Anterior cingulate cortex (tissue), 58 donors: ENCODE measurements at regions not wholly inside any gene's neighbourhood (a gene's known extent, or its start where the extent isn't known, plus 50 kb on each side); places are given as distances from the start of the nearest gene placed in this dataset.
A peak's percentile ranks its signal among the peaks of the same experiment; 100 is the strongest.

ENCODE experiments used
- DNase-seq, 58 donors: peaks; one replicate each; lab custom pipeline; 2025; lab: John Stamatoyannopoulos, UW

DNA sequence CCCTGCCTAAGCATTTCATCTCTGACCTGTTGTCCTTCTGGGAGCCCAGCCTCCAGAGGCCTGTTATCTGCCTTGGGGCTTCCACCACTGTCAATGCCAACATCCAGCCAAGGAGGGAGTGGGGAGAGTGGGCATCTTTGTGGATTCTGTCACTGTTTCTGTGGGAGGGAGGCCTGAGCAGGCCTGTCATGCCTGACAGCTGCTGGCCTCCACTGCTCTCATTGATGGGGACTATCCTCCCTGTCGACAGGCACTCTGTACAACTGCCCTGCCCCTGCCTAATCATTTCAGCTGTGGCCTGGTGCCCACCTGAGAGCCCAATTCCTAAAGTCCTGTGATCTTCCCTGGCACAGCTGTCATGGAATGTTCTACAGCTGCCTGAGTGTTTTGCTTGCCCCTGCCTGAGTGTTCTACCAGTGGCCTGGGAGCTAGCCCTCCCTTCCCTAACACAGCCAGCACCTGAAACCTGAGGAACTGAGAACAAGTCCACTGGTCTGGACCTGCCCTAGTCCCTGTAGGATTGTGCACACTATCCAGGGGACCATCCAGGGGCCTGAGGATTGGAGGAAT is 145.3 kb downstream of the FAM83B start:
- no peak for DNase-seq

DNA sequence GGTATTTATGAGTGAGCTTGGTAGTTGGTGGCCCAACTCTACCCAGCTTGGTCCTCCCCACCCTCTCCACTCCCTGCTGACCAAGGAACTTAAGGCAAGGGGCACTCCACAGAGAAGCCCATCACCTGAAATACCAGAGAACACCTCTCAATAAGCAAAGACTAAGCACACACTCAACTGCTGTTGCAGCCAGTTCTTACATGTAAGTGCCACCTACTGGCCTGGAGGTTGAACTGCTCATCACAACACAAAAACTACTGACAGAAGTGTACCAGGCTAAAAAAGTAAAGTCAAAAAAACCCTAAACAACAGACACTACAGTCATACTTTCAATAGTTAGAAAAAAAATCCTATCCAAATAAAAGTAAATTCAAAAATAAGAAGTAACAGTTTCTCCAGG is 146.2 kb downstream of the FAM83B start:
- no peak for DNase-seq

DNA sequence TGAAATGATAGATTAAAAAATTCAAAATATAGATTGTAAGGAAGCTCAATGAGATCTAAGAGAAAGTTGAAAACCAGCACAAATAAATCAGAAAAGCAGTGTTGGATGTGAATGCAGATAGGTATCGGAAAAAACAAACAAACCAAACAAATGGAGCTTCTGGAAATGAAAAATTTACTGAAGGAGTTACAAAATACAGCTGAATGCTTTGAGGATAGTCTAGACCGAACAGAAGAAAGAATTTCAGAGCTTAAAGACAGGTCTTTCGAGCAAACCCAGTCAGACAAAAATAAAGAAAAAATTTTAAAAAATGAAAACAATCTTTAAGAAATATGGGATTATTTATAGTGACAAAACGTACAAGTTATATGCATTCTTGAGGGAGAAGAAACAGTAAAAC is 146.7 kb downstream of the FAM83B start:
- DNase-seq: no peak

DNA sequence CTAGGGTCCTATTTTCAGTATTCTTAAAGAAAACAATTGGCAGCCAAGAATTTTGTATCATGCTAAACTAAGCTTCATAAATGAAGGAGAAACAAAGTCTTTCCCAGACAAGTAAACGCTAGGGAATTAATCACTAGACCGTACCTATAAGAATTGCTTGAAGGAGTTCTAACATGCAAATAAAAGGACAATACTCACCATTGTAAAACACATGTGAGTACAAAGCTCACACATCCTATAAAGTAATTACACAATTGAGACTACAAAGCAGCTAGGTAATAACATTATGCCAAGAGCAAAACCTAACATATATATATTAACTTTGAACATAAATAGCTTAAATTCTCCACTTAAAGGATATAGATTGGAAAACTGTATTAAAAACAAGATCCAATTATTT is 147.4 kb downstream of the FAM83B start:
- no peak for DNase-seq

DNA sequence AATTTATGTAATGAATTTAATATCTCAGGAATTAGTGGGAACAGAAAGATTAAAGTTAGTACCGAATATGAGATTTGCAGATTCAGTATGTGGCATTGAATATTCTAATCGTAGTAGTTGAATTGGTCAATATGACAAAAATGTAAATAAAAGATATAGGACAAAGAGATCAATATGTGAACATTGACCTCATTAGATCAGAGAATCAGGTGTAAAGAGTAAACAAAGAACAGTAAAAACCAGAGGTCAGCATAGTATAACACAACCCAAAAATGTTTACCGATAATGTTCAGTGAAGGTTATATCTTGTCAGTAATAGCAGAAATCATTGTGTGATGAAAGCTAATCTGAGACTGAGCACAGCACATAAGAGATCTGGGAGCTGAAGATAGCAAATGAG is 152.0 kb downstream of the FAM83B start:
- DNase-seq: no peak

DNA sequence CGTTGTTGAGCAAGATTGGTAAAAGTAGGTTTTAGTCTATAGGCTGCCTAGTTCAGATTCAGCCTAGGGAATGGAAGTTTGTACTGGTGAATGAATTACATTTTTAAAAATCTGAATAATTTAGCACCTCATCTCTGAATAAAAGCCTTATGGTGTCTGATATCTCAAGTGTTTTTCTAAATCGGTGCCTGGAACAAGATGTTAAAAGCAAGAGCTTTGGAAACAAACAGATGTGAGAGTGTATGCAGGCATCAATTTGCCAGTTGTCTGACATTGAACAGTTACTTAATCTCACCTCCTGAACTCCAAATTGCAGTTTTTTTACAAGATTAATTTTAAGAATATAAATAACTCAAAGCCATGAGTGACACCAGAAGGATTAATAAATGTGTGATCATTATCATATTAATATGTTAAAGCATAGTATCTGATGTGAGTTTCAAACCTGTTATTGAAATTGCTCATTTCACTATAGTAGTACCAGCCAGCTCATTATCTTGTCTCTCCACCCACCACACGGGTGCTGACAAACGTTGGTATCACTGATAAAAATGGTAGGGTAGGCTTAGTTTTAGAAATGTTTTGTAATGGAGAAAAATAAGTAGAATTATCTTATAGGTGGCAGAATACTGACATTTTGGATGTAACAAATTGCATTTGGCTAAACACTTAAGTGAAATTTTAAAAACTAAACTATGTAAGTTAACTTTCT is 157.3 kb downstream of the FAM83B start:
- DNase-seq: peak in 2 of 58 donors; percentile 4 to 6

DNA sequence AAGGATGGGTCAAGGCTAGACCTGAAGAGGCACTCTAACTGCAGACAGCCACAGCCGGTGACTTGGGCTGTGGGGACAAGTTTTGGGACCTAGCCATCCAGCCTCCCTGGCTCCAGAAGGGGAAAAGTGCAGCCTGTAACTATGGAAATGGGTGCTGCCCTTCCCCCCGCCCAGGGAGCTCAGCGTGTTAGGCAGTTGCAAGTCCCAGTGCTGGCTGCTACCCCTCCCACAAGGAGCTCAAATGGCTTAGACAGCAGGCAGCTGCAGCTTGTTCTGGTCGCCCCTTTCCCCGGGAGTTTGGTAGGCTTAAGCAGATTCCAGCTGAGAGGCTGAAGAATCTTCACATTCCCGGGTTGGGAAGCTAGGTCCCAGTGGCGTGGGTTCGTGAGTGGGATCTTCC is 162.6 kb downstream of the FAM83B start:
- DNase-seq: no peak

DNA sequence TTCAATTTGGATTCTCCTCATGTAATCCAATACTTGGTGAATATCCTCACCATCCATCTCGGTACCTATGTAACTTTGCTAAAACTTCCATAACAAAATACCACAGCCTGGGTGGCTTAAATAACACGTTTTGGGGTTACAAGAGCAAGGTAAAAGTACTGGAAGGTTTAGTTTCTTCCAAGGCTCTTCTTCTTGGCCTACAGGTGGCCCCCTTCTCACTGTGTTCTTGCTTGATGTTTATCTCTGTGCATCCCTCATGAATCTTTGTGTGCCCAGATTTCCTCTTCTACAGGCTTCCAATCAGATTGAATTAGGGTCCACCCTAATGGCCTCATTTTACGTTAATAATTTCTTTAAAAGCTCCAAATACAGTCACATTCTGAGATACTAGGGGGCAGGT is 163.3 kb upstream of the HCRTR2 start:
- no peak for DNase-seq

DNA sequence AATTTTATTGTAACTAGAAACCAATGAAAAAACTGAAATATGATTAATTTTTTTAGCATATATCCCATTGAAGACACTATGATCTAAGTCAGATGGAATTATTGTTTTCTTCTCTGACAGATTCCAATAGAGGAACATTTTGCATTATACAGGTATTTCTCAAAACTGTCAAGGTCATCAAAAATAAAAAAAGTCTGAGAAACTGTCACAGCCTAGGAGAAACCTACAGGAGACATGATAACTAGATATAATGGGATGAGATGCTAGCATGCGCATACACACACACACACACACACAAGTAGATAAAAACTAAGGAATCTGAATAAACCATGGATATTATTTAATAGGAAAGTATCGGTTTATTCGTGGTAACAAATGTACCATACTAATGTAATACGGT is 161.9 kb upstream of the HCRTR2 start:
- DNase-seq: no peak

DNA sequence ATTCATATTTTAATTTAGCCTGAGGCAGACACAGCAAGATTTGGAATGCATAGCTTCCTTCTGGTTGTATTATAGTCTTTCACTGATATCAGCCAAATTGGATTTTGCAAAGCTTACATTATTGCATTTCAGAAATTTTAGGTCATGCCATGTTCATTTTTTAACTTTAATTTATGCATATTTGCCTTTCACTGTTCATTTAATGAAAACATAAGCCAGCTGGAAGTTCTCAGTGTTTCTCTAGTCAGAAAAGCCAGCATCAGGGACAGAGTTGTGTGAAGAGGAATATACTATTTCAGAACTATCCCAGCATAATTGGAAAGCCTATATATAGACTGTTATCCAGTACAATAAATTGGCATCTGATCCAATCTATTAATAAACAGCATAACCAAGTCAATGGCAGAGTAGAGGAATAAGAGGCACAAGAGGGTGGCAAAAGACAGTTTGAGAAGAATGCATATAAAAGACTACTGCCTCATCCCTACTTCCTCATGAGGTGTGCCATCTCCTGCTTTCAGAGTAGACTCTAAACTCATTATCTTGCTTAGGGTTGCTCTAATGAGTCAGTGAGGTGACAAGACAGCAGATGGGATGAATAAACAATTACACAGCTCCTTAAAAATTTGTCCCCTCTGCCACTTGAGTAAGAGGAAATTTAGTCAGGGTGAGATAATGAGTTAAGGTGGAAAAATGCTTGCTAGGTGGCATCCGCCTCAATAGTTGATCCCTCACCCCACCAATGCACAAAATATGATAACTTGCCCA is 159.8 kb upstream of the HCRTR2 start:
- DNase-seq: no peak

DNA sequence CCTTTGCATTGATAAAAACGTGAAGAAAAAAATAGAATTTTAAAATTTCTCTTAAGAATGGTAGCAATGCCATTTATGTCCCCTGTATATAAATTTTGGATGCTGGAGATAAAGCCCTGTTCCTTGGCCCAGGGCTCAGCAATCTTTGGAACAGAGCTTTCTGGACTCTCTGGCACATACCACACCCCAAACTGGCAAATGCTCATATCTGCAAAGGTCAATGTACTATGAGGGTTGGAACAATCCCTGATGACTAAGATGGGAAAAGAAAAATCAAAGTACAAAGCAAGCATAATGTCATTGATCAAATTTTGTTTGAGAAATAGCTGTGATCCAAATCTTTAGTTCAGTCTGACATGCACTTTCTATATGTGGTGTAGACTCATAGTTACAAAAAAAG is 158.1 kb upstream of the HCRTR2 start:
- DNase-seq: no peak

DNA sequence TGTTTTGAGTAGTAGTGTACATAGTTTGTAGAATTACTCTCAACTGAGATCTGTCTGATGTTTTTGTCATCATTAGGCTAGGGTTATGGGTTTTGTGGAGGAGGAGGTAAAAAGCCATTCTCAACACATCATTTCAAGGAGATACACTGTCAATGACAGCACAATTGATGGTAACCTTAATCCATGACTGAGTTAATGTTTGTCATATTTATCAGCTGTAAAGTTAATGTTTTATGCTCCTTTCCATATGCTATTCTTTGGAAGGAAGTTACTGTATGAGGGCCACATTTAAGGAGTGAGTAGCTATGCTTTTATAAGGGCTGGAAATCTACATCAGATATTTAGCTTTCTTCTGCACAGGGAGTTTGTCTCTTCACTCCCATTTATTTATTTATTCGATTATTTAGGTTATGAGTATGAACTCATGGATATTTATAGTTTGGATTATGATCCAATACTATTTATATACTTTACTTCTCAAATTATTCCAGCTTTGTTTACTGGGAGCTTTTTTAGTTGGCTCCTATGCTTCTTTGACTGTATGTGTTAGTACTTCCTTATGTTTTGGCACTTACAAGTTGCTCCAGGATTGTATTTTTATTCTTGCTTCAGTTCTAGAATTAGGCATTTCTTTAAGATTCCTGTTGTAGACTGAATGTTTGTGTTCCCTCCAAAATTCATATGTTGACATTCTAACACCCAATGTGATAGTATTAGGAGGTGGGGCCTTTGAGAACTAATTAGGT is 156.6 kb upstream of the HCRTR2 start:
- DNase-seq: no peak

DNA sequence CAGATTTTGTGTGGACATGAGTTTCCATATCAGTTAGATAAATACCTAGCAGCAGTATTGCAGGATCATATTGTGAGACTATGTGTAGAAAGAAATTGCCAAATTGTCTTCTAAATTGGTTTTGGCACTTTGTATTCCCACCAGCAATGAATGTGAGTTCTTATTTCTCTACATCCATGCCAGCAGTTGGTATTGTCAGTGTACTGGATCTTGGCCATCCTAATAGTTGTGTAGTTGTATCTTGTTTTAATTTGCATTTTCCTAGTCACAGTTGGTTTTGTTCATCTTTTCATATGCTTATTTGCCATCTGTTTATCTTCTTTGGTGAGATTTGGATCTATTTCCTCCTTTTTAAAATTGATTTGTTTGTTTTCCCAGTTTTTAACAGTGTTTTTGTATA is 154.7 kb upstream of the HCRTR2 start:
- no peak for DNase-seq

DNA sequence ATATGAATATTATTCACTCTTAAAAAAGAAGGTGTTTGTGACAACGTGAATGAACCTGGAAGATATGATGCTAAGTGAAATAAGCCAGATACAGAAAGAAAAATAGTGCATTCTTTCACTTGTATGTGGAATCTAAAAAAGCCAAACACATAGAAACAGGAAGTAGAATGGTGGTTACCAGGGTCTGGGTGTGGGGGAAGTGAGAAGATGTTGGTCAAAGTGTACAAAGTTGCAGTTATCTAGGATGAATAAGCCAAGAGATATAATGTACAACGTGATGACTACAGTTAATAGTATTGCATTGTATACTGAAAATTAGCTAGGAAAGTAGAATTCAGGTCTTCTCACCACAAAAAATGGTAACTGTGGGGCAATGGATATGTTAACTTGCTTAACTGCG is 151.1 kb upstream of the HCRTR2 start:
- no peak for DNase-seq

DNA sequence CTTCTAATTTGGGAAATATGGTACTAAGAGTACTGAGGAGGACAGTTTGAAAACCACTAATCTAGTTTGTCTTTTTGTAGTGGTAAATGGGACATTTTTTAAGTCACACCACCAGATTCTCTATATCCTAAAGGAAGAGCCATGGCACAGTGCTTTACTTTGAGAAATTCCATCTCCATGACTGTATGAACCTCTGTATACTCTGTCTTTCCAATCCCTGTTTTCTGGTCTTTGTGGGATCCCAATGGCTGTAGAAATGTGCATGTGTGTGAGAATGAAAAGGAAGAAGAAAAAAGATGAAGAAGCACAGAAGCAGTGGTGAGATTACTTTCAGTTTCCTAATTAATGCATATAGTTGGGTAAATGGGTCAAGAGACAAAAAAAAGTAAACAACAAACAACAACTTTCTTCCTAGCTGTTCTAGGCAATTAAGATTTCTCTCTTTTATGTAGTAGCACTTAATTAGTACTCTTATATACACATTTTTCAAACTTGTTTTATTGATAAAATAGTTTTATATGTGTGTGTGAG is 141.2 kb upstream of the HCRTR2 start:
- DNase-seq: no peak

DNA sequence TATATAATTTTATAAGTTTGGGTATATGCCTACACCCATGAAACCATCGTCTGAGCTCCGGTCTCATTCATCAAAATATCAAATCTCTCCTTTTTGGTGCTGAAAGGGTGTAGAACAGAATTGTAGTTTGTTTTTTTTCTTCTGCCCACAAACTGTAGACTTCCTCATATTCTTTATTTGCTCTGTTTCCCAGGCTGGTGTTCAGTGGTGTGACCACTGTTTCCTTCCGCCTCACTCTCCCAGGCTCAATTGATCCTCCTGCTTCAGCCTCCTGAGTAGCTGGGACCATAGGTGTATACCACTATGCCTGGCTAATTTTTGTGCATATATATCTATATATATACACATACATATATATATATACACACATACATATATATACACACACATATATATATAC is 139.6 kb upstream of the HCRTR2 start:
- peak in 1 of 58 donors; percentile 3 for DNase-seq

DNA sequence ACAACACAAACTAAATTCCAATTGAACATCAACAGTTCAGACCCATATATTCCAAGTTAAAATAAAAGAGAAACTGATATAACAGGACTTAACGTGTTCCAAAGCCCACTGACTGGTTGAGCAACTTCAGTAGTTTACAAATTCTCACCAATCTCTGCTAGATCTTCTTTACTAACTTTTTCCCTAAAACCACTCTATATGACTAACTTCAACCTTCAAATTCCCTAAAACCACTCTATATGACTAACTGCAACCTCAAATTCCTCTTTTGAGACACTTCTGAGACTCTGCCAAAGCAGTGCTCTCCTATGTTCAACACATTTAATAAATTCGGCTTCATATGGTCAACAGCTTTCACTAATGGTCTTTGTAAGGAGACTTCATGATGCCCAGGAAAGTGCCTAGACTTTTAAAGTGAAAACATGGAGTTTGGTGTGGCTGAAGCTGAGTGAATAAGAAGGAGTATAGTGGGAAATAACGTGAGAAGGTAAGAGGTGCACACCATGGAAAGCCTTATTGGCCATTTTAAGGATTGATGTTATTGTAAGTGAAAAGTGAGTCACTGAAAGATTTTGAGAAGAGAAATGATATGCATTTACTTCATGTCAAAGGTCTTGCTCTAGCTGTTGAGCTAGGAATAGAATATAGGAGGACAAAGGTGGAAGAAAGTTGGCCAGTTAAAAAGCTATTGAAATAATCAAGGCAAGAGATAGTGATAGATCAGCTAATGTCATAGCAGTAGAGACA is 134.0 kb upstream of the HCRTR2 start:
- DNase-seq: no peak

DNA sequence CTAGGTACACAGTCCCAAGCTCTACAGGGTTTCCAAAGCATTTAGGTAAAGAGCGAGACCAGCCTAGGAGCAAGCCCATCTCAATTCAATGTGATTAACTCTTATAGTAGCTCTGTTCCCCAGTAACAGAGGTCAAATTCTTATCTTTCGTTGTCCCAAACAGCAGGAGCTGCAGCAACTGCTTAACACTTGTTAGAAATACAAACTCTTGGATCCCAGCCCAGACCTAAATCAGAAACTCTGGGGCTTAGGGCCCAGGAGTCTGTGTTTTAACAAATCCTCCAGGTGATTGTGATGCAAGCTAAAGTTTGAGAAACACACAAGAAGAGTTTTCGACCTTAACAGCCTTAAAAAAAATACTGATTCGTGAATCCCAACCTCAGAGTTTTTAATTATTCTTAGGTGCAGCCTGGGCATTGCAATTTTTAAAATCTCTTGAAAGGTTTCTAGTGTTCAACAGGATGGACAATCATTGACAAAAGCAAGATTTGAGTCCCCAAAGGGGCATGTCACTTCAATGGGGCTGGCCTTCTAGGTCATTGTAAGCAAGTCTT is 127.4 kb upstream of the HCRTR2 start:
- no peak for DNase-seq

DNA sequence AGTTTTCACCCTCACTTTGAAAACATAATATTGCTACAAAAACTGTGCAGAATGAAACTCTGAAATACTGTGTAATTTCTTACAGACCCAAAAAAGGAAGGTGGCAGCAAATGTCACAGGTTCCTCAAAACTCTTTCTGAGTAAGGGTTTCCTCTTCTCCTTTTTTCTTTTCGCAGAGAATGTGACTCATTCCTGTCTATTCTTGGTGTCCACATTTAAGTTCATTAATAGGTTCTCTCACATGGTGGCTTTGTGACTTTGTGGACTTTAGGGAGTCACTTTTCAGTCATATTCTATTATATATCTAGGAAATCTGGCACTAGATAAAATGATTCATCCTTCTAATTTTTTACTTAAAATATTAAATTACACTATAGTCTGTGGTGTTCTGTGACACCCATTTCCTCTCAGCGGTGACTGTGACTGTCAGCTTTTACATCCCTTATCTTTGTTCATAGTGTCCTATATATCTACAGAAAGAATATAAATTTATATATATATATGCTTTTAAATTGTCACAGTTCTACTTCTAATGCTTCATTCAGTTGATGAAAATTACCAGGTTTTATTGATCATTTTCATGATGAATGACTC is 126.8 kb upstream of the HCRTR2 start:
- no peak for DNase-seq

DNA sequence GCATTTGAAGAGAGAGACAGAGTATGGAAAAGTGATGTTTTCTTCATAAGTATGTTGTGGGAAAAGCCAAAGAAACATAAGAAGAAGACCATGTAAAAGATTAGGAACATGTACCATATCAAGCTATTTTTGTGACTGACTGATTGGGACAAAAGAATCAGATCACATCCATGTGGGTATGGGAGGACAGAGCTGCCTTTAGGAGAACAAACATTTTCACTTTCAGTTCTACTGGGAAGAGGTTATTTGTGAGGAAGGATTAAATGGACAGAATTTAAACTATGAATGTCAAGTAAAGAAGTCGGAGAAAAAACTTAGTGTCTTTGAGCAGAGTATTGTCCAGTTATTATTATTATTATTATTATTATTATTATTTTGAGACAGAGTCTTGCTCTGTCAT is 124.4 kb upstream of the HCRTR2 start:
- DNase-seq: no peak
